ENCODE measurements at regions not wholly inside any gene's neighbourhood (a gene's known extent, or its start where the extent isn't known, plus 50 kb on each side); places are given as distances from the start of the nearest gene placed in this dataset.
"Not testable (repeated sequence)": the region's sequence is repeated elsewhere in the genome, so short reads cannot be mapped to it uniquely, and the experiment has no call there.

- peak; percentile 27 for DNase-seq
Measured at GRCh38 chr5:69007726-69008368, 86.0 kb upstream of the SLC30A5 start.

GRCh38 chr5:69010476-69010875 is 83.3 kb upstream of the SLC30A5 start:
- DNase-seq: no peak

- DNase-seq: no peak
Measured at GRCh38 chr5:69011910-69012309, 81.9 kb upstream of the SLC30A5 start.

- DNase-seq: no peak
Measured at GRCh38 chr5:69013481-69013880, 80.3 kb upstream of the SLC30A5 start.

GRCh38 chr5:69014007-69014406 is 79.8 kb upstream of the SLC30A5 start:
- DNase-seq: not testable (repeated sequence)

- no peak for DNase-seq
Measured at GRCh38 chr5:69019668-69020375, 74.0 kb upstream of the SLC30A5 start.

GRCh38 chr5:69024241-69024651 is 69.6 kb upstream of the SLC30A5 start:
- peak; percentile 31 for DNase-seq

GRCh38 chr5:69029292-69029691 is 64.5 kb upstream of the SLC30A5 start:
- no peak for DNase-seq

GRCh38 chr5:69030358-69031062 is 63.3 kb upstream of the SLC30A5 start:
- no peak for DNase-seq

- DNase-seq: no peak
Measured at GRCh38 chr5:69032009-69032408, 61.8 kb upstream of the SLC30A5 start.

- DNase-seq: no peak
Measured at GRCh38 chr5:69033690-69034089, 60.1 kb upstream of the SLC30A5 start.

- DNase-seq: no peak
Measured at GRCh38 chr5:69034898-69035297, 58.9 kb upstream of the SLC30A5 start.

- DNase-seq: no peak
Measured at GRCh38 chr5:69035665-69036064, 58.1 kb upstream of the SLC30A5 start.

- DNase-seq: no peak
Measured at GRCh38 chr5:69038539-69038938, 55.3 kb upstream of the SLC30A5 start.

GRCh38 chr5:69039829-69040228 is 54.0 kb upstream of the SLC30A5 start:
- DNase-seq: no peak

- DNase-seq: no peak
Measured at GRCh38 chr5:69042500-69042899, 51.3 kb upstream of the SLC30A5 start.

GRCh38 chr5:69042915-69043654 is 50.7 kb upstream of the SLC30A5 start:
- peak; percentile 83 for DNase-seq

GRCh38 chr5:69043655-69043996 is 50.2 kb upstream of the SLC30A5 start:
- DNase-seq: peak; percentile 37
